Fibroblast of pulmonary artery (primary cell): ENCODE measurements at regions not wholly inside any gene's neighbourhood (a gene's known extent, or its start where the extent isn't known, plus 50 kb on each side); places are given as distances from the start of the nearest gene placed in this dataset.

Source experiments
- DNase-seq: peaks from one replicate; pipeline ENCODE4 v3.0.0-alpha.2; 2010; ENCODE audit warnings: low read depth
- H3K4me3 ChIP-seq: replicated peaks from 2 replicates; pipeline ENCODE4 v1.5.1; 2011; ENCODE audit warnings: low read depth, mild to moderate bottlenecking, control low read depth, low read length, moderate library complexity
- TF ChIP-seq, protein P1 (sequence below): IDR thresholded peaks from 2 replicates; pipeline ENCODE4 v1.5.1; 2011; ENCODE audit warnings: mild to moderate bottlenecking, control low read depth, low read length, inconsistent platforms; ENCODE audit errors: missing control alignments

DNA sequence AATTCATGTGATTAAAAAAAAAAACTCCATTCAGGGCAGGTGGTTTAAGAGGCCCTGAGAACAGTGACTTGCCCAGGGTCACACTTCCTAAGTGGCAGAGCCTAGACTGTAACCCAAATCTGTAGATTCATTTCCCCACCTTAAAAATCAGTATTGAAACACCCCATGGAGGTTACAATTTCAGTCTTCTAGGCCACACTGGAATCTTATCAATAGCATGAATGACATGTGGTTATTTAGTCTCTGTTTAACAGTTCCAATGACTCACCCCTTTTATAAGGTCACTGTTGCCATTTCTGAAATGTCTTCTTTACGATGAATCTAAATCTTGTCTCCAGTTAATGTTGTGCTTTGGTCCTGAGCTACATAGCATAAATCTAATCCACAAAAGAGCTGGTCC lies 262.3 kb upstream of the GRIP1 start:
- no peak for DNase-seq
- TF ChIP-seq, protein P1, sequence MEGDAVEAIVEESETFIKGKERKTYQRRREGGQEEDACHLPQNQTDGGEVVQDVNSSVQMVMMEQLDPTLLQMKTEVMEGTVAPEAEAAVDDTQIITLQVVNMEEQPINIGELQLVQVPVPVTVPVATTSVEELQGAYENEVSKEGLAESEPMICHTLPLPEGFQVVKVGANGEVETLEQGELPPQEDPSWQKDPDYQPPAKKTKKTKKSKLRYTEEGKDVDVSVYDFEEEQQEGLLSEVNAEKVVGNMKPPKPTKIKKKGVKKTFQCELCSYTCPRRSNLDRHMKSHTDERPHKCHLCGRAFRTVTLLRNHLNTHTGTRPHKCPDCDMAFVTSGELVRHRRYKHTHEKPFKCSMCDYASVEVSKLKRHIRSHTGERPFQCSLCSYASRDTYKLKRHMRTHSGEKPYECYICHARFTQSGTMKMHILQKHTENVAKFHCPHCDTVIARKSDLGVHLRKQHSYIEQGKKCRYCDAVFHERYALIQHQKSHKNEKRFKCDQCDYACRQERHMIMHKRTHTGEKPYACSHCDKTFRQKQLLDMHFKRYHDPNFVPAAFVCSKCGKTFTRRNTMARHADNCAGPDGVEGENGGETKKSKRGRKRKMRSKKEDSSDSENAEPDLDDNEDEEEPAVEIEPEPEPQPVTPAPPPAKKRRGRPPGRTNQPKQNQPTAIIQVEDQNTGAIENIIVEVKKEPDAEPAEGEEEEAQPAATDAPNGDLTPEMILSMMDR: no peak
- no peak overlapping the region for H3K4me3 ChIP-seq

DNA sequence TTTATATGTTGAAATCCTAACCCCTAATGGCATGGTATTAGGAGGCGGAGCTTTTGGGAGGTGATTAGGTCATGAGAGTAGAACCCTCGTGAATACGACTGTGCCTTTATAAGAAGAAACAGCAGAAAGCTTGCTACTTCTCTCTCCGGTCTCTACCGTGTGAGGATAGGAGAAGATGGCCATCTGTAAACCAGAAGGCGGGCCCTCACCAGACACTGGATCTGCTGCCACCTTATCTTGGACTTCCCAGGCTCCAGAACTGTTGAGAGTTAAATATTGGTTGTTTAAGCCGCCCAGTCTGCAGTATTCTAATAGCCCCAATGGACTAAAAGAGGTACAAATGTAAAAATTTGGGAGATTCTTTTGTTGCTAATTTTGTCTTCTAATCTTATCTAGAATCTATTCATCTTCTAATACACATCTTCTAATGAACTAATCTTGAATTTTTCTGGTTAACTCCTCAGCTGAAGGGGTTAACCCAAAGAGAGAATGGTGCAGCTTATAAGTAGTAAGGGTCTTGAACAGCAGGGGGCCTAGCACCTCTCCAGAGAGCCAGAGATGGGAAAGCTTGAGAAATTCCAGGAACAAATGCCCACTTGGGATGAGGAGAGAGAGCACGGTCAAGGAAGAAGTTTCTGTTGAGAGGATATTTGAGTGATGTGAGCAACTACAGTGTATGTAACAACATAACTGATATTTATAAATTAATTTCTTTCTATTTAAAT lies 264.0 kb upstream of the GRIP1 start:
- DNase-seq: no peak
- no peak overlapping the region for H3K4me3 ChIP-seq
- TF ChIP-seq, protein P1: no peak

DNA sequence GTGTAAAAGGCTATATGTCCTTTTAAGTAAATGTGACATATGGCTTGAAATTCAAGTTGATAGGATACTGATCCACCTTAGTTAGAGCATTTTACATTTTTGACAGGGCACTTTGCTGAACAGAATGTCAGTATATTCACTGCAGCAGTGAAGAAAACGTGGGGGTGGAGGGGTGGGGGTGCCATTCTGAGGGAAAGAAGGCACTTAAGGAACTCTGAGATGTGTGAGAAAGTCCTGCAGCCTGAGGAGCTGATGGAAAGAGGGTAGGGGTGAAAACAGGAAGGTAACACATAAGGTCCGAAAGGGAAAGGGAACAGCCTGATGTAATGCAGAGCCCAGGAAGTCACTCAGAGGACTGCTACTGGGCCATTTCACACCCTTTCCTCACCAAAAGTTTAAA lies 265.5 kb upstream of the GRIP1 start:
- no peak for DNase-seq
- TF ChIP-seq, protein P1: no peak
- H3K4me3 ChIP-seq: no peak overlapping the region

DNA sequence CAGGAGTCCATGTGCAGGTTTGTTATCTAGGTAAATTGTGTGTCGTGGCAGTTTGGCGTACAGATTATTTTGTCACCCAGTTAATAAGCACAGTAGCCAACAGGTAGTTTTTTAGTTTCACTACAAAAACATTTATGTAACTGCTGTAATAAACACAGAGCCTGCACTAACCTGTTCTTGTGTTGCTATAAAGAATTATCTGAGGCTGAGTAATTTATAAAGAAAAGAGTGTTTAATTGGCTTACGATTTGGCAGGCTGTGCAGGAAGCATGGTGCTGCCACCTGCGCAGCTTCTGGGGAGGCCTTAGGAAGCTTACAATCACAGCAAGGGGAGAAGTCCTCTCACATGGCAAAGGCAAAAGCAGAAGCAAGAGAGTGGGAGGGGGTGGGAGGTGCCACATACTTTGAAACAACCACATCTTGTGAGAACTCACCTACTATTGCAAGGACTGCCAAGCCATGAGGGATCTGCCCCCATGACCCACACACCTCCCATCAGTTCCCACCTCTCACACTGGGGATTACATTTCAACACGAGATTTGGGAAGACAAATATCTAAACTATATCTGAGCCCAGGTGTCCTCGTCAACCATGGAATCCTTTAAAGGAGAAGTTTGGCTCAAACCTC lies 266.4 kb upstream of the GRIP1 start:
- no peak overlapping the region for H3K4me3 ChIP-seq
- DNase-seq: no peak
- TF ChIP-seq, protein P1: no peak

DNA sequence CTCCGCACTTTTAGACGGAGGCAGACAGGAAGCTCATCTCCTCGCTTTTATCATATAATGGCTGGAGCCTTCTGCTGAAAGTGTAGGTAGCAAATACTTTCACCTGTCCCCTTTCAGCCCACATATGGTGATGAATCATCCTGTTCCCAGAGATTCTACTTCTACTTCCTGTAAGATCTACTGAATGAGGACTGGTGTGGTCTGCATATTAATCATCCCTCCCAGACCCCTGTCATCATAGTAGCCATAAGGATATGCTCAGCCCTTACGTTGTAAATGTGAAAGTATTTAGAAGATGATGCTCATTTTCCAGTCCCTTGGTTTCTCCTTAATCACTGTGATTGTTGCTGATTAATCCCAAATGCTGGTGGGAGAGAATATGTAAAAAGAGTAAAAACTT lies 268.2 kb upstream of the GRIP1 start:
- TF ChIP-seq, protein P1: no peak
- DNase-seq: no peak
- no peak overlapping the region for H3K4me3 ChIP-seq

DNA sequence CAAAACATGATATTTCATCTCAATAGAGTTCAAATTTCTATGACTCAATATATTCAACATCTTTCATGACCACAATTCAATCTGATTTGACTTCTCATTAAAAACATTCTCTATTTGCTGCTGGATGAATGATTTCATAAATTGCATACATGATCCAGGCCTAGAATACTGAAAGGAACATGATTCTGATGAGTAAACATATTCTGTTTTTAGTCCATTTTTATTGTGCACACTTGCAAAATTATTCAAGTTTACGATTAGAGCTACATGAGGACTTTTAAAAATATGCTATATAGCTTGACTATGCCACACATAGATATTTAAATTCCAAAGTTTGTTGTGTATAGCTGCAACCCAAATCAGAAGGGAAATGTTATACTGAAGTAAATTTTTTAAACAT lies 273.8 kb upstream of the GRIP1 start:
- no peak for DNase-seq
- no peak overlapping the region for H3K4me3 ChIP-seq
- TF ChIP-seq, protein P1: no peak

DNA sequence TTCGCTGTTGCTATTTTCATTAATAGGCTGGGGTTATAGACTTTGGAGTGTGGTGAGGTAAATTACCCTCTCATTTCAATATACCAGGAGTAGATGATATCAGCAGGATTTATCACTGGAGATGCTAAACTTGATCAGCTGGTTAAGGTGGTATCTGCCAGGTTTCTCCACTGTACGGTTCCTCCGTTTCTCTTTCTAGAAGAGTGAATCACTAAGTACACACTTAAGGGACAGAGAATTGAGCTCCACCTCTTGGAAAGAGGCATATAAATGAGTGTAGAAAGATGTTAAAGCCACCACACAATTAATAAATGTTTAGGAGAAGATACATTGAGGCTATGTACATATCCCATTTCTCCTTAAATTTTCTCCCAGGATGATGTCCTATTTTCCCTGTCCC lies 277.4 kb upstream of the GRIP1 start:
- TF ChIP-seq, protein P1: no peak
- no peak for DNase-seq
- no peak overlapping the region for H3K4me3 ChIP-seq
